Cardiac fibroblast (primary cell): ENCODE measurements at regions not wholly inside any gene's neighbourhood (a gene's known extent, or its start where the extent isn't known, plus 50 kb on each side); places are given as distances from the start of the nearest gene placed in this dataset.
A peak's percentile ranks its signal among the peaks of the same experiment; 100 is the strongest.

Experiments used
- DNase-seq, 2 donors: peaks; one replicate each; pipeline versions ENCODE4 v3.0.0 to v3.0.0-alpha.2; 2010; ENCODE audit warnings: low read depth in 2 of 2
- H3K4me3 ChIP-seq, 2 donors: replicated peaks in 1 of 2; 1 replicate in 1 of 2; 2 replicates in 1 of 2; pipeline ENCODE4 v1.5.1; 2011; ENCODE audit warnings: low read depth in 2 of 2, low read length in 2 of 2, mild to moderate bottlenecking in 2 of 2, moderate library complexity in 1 of 2
- CTCF ChIP-seq: IDR thresholded peaks from one replicate; pipeline ENCODE4 v1.5.1; 2011; ENCODE audit warnings: low read depth, mild to moderate bottlenecking, low read length, inconsistent platforms

- no peak for DNase-seq
- H3K4me3 ChIP-seq, result no peak overlapping the region
- no peak for TF ChIP-seq CTCF
Measured at GRCh38 chr13:36764536-36764935, 54.5 kb upstream of the RFXAP start.

- TF ChIP-seq CTCF, result no peak
- no peak for DNase-seq
- no peak overlapping the region for H3K4me3 ChIP-seq
Measured at GRCh38 chr13:36764957-36765356, 54.1 kb upstream of the RFXAP start.

GRCh38 chr13:36766295-36766694, 52.7 kb upstream of the RFXAP start:
- peak; percentile 46 to 87 for DNase-seq
- no peak for TF ChIP-seq CTCF
- no peak overlapping the region for H3K4me3 ChIP-seq

- TF ChIP-seq CTCF, result no peak
- DNase-seq, result no peak
- H3K4me3 ChIP-seq, result no peak overlapping the region
Measured at GRCh38 chr13:36767276-36767675, 51.7 kb upstream of the RFXAP start.

GRCh38 chr13:36769126-36769525, 49.9 kb upstream of the RFXAP start:
- DNase-seq, result no peak
- TF ChIP-seq CTCF, result no peak
- no peak overlapping the region for H3K4me3 ChIP-seq
